GM13976 (cell line): ENCODE measurements at regions not wholly inside any gene's neighbourhood (a gene's known extent, or its start where the extent isn't known, plus 50 kb on each side); places are given as distances from the start of the nearest gene placed in this dataset.

Source experiments
- DNase-seq: peaks from one replicate; pipeline ENCODE4 v3.0.0; 2012; ENCODE audit warnings: low spot score
- CTCF ChIP-seq: IDR thresholded peaks from 2 replicates; pipeline ENCODE4 v1.5.1; 2012; ENCODE audit warnings: borderline replicate concordance, mild to moderate bottlenecking; ENCODE audit not compliant: insufficient read depth; ENCODE audit errors: extremely low read depth, missing control alignments, control extremely low read depth
- in situ Hi-C: fragments of 300-500 bp; cut with MboI; formaldehyde crosslinking; loops from one replicate; pipeline ENCODE4 v1.12.0; 2022; ENCODE audit warnings: low sequenced_read_pairs, mixed read lengths, inconsistent platforms; ENCODE audit not compliant: unreplicated experiment

- TF ChIP-seq CTCF: no peak
Measured at GRCh38 chr4:31598639-31599038, 878.5 kb downstream of the PCDH7 start.

GRCh38 chr4:31601793-31602192 is 881.6 kb downstream of the PCDH7 start:
- DNase-seq: no peak
- no peak for TF ChIP-seq CTCF
- in situ Hi-C loops: no loop called here

More at GRCh38 chr4:31598639-31599038, 878.5 kb downstream of the PCDH7 start:
- in situ Hi-C loops: no loop called here
- no peak for DNase-seq

- in situ Hi-C loops: no loop called here
- no peak for DNase-seq
- no peak for TF ChIP-seq CTCF
Measured at GRCh38 chr4:31613946-31614623, 893.9 kb downstream of the PCDH7 start.

DNA sequence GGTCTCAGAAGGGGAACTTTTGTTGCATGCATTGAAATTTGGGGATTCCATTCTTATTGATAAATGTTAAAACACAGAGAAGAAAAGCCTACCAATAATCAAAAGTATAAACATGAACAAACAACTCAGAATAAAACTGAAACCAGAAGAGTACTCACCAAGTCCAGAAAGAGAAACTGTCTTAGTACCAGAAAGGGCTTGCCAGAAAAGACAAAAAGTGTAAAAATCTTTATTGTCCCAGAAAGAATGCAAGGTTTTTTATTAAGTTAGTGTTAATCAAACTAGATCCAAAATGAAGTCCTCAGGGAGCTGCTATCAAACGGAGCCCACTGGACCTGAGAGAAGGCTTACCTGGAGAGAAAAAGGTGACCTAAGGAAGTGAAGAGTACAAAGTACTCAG is 897.5 kb downstream of the PCDH7 start:
- in situ Hi-C loops: no loop called here
- DNase-seq: peak; percentile 3
- no peak for TF ChIP-seq CTCF

DNA sequence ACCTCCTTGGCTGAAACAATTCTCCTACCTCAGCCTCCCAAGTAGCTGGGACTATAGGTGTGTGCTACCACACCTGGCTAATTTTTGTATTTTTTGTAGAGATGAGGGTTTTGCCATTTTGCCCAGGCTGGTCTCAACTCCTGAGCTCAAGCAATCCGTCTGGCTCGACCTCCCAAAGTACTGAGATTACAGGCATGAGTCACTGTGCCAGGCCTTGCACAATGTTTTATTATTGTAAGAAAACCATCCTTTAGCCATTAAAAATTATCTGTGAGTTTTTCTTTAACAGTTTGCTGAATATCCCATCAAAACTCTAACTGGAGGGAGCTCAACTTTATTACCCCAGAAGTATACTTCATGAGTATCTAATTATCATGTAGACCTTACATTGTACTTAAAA is 900.3 kb downstream of the PCDH7 start:
- in situ Hi-C loops: no loop called here
- no peak for TF ChIP-seq CTCF
- no peak for DNase-seq

DNA sequence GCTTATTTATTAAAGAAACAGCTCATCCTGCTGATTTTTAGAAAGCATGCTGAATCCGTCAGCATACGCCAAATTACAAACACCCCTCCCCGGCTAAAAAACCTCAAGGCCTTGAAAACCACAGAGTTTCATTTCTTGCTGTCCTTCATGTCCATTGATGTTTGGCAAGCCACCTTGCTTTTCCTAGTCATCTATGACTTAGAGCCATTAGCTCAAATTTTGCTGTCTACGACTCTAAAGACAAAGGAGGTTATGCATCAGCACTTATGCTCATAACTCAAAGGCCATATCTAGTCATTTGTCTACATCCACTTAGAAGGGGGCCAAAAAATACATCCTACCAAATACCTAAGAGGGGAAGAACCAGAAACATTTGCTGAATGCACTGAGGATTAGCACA is 925.1 kb downstream of the PCDH7 start:
- DNase-seq: no peak
- in situ Hi-C loops: no loop called here
- no peak for TF ChIP-seq CTCF
